Activated CD4-positive, alpha-beta T cell treated with anti-CD3 and anti-CD28 coated beads, Interleukin-2, Interleukin-6, amounts not matched to agents 100 ng/mL and 50 ng/mL, durations not matched to agents 16 hours and 8 hours (primary cell): ENCODE measurements at regions not wholly inside any gene's neighbourhood (a gene's known extent, or its start where the extent isn't known, plus 50 kb on each side); places are given as distances from the start of the nearest gene placed in this dataset.
"Not testable (repeated sequence)": the region's sequence is repeated elsewhere in the genome, so short reads cannot be mapped to it uniquely, and the experiment has no call there.

Experiments
- DNase-seq: peaks from one replicate; pipeline ENCODE4 v3.0.0-alpha.2; 2020

DNA sequence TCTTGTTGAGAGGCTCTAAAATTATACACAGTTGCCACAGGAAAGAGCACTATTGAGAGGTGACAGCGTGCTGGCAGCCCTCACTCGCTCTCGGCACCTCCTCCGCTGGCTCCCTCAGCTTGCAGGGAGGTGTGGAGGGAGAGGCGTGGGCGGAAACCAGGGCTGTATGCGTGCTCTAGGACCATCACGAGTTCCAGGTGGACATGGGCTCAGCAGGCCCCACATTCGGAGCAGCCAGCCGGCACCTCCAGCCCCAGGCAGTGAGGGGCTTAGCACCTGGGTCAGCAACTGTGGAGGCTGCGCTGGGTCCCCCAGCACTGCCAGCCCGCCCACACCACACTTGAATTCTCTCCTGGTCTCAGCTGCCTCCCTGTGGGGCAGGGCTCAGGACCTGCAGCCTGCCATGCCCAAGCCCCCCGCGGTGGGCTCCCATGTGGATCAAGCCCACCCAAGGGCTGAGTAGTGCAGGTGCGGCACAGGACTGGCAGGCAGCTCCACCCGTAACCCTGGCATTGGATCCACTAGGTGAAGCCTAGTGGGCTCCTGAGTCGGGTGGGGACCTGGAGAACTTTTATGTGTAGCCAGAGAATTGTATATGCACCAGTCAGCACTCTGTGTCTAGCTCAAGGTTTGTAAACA lies 460.6 kb upstream of the ALCAM start:
- DNase-seq = no peak

DNA sequence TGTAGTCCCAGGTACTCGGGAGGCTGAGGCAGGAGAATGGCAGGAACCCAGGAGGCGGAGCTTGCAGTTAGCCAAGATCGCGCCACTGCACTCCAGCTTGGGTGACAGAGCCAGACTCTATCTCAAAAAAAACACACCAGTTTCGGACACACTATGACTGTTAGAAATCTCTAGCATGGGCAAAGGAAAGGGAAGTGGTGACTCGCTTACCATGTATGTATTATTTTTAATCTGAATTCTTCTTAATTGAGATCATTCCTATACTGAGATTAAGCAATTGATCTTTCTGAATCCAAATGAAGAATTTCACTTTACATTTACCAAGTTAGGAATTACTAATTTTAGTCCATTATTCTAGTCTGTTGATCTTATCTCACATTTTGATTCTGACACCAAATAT lies 459.2 kb upstream of the ALCAM start:
- DNase-seq = no peak

DNA sequence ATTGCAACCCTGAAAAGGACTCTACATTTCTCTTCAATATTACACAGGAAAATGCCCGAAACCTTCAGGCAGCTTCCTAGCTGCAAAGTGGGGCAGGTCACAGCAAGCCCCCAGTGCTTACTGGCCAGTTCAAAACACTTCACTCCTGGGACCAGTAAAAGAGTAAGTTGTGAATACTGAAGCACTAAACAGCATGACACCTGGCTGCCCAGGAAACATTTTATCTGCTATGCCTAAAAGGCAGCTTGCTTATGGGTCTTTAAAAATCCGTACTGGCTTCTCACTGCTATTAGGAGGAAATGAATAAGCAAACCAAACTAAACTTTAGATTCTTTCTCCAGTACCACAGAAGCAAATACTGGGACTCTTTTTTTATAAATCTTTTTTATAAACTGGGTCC lies 457.9 kb upstream of the ALCAM start:
- DNase-seq = no peak

- no peak for DNase-seq
Observed at GRCh38 chr3:104909198-104909597, 457.5 kb upstream of the ALCAM start.

DNA sequence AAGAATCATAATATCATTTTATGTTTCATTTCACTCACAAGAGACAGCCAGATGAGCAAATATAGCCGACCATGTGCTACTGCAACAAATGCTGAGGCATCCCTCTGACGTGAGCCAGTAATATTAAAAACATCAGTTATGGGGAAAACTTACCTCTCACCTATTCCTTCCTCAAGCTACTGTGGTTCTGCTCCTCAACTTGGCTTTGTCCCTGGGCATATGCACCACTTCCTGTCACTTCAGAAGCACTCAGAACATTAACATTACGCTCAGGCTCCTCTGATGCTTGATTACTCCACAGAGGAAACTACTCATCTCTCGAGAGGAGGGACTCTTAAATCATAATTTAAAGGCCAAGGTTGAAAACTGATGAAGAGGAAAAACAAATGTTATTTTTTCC lies 457.0 kb upstream of the ALCAM start:
- no peak for DNase-seq

DNA sequence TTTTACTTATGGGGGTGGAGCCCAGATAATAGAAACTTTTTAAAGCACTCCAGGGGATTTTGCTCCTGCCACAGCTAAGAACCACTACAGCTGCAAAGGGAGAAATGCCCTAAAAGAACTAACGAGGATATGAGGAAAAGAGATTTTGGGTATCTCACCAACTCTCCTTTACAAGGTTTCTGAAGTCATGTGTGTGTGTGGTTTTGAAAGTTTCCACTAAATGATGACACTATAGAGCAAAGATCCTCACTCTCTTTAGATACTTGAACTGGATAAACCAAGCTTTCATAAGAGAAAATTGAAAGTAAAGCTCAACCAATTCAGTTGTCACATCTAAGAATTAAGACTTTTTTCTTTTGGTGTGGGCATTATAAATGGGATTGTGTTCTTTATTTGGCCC lies 455.3 kb upstream of the ALCAM start:
- DNase-seq = no peak

- no peak for DNase-seq
Observed at GRCh38 chr3:104916971-104917370, 449.7 kb upstream of the ALCAM start.

DNA sequence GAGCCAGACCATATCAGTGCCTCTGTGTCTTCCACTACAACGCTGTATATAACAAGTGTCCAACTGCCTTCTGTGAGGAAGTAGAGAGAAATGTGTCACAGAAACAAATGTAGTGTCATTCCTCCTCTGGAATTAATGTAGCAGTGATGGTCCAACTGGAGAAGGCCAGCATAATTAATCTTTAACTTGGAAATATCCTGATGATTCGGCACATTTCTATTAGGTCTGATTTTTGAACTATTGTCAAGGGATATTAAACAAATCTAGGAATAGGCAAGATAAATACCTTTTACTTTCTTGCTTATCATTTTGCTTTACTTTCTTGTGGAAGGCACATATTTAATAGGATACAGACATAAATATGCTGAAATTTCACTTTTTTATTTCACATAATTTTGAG lies 446.2 kb upstream of the ALCAM start:
- no peak for DNase-seq

GRCh38 chr3:104933972-104934371 lies 432.7 kb upstream of the ALCAM start:
- no peak for DNase-seq

- DNase-seq = no peak
Observed at GRCh38 chr3:104935613-104936012, 431.1 kb upstream of the ALCAM start.

- no peak for DNase-seq
Observed at GRCh38 chr3:104939196-104939595, 427.5 kb upstream of the ALCAM start.

DNA sequence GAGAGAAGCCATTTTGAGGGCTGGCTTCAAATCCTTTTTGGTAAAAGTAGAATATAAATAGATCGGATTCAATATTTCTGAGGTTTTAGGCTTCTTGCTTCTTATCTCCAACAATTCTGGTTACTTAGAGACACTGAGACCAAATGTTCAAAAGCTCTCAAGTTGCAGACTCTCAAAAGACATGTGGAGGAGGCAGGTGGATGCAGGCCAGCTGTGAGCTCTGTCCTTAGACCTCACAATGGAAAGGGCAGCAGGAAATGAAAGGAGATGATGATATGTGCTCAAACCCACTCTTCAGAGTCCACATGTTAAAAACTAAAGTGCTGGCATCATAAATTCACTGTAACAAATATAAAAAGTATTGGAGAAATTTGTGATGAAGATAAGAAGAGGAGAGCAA lies 424.9 kb upstream of the ALCAM start:
- DNase-seq = no peak

DNA sequence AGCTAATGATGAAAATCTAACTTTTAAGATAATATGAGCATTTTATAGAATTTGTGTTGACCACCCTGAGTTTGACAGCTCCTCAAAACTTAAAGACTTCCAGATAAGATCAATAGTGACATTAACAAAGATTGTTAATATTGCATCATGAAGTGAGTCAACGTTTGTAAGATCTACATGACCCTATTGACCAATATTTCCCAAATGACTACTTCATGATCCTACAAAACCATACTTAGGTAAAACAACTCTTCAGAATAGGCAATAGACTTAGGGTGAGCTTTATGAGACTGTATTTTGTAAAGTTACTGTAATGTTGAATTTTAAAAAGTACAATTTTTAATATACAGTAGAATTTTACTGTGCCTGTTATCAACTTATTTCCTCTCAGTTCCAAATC lies 422.7 kb upstream of the ALCAM start:
- DNase-seq = no peak

DNA sequence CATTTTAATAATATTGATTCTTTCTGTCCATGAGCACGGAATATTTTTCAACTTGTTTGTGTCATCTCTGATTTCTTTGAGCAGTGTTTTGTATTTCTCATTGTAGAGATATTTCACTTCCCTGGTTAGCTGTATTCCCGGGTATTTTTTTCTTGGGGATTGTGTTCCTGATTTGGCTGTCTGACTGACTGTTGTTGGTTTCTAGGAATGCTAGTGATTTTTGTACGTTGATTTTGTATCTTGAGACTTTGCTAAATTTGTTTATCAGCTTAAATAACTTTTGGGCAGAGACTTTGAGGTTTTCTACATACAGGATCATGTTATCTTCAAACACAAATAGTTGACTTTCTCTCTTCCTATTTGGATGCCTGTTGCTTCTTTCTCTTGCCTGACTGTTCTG lies 418.8 kb upstream of the ALCAM start:
- no peak for DNase-seq

- not testable (repeated sequence) for DNase-seq
Observed at GRCh38 chr3:104949810-104950209, 416.9 kb upstream of the ALCAM start.

DNA sequence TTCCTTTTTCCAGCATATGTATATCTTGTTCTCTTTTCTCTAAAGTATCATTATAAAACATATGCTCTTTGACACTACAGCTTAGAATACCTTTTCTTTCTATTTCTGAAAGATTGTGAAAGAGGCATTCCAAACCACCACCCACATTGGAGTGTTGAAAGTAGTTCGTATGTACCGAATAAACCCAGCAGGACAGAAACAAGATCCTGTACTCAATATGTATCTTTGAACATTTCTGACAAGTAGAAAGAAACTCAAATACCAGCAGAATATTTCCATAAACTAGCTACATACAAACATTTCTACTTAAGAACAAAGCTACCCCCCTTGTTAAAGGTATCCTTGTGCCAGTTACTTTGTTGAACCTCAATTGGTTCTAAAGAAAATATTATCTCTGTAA lies 415.3 kb upstream of the ALCAM start:
- DNase-seq = no peak

- no peak for DNase-seq
Observed at GRCh38 chr3:104952146-104952972, 414.4 kb upstream of the ALCAM start.

DNA sequence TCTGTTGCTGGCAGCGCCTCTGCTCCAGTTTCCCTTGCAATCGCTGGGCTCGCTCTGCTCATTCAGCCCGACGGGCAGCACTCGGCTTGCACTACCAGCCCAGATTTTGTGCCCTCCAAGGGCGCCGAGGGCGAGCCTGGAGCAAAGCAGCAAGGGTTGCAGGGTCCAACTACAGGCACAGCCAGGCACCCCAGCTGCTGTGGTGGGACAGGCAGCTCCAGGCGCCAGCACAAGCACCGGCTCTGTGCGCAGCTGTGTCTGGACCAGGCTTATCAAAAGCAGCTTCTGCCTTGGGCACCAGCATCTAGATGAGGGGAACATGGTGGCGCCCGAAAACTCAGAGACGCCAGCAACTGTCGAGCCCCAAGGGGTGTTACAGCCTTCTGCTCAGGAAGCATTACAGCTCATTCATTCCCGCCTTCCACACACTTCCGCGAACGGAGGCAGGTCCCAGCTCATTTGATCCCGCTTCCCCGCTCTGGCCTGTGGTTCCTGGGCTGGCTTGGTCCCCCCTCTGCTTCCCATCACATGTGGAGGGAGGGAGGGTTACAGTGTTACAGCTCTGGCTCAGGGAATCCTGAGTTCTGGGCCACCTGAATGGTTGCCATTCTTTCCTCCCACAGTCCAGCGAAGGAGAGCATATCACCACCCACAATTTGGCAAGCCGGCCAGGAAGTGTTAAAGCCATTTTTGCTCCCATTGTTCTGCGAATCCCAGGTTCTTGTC lies 409.9 kb upstream of the ALCAM start:
- DNase-seq = no peak

- DNase-seq = no peak
Observed at GRCh38 chr3:104960579-104960978, 406.1 kb upstream of the ALCAM start.

GRCh38 chr3:104961851-104962250 lies 404.9 kb upstream of the ALCAM start:
- no peak for DNase-seq

DNA sequence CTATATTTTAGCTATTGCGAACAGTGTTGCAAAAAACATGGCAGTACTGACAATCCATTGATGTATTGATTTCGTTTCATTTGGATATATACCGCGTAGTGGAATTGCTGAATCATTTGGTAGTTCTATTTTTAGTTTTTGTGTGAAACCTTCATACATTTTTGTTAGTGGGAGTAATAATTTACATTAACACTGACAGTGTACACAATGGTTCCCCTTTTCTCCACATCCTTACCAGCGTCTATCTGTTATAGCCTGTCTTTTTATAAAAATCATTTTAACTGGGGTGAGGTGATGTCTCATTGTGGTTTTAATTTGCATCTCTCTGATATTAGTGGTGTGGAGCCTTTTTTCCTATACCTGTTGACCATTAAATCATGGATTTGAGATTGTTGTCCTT lies 392.4 kb upstream of the ALCAM start:
- no peak for DNase-seq

DNA sequence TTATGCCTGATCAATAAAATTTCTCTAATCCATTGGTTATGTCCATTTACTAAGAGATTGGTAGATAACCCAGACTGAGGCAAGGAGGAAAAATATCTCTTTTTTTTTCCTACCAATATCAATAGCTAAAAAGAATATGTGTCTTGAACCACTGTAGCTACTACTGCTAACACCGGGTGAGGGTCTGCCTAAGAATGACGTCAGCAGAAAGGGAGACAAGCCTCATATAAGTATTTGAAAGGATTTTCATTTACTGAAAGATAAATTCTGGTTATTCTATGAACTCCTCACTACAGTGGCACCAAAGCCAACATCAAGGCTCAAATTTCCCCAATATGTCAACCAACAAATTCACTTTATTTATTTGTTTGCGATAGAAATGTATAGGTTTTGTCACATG lies 389.0 kb upstream of the ALCAM start:
- no peak for DNase-seq

DNA sequence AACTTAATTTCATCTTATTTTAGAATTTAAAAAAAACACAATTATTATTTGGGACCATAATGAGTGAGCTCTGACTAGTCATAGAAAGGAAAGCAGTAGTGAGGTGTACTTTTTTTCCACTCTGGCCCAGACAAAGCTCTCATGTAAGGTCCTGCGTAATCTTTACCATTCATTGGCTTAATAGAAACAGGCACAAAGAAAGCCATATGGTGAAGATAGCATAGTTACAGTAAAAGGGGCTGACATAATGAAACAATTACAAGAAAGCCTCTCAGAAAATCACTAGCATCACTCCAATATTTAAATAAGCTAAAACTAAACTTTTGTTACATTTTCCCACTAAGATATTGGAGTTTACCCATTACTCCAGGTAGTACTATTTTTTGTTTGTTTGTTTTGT lies 384.6 kb upstream of the ALCAM start:
- no peak for DNase-seq

- no peak for DNase-seq
Observed at GRCh38 chr3:104987859-104988258, 378.9 kb upstream of the ALCAM start.
